ENCODE measurements at regions not wholly inside any gene's neighbourhood (a gene's known extent, or its start where the extent isn't known, plus 50 kb on each side); places are given as distances from the start of the nearest gene placed in this dataset.

DNA sequence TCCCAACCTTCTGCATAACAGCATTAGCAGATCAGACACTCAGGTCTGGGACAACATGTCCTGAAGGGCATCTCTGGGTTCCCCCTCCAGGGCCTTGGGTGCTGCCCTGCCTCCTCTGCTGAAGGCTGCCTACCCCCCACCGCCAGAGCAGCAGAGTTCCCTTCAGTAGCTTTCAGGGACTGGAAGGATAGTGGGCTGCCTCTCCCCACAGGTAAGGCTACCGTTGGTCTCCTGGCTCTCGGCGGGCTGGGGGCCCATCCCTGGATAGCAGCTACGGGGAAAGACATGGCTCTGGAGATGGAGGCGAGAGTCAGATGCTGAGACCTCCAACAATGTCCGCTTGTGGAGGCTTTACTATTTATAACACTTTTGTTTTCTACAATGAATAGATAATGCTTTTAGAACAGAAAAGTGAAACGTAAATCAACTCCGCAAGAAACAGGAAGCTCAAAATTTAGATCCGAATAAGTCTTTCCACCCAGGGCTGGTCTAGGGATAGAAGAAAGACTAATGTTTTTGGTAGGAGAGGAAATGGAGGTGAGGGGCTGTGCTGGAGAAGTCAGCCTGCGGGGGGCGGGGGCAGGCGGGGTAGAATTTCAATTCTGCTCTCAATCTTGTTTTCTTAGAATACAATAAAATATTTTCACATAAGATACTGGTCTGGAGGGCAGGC lies 58.4 kb downstream of the ARL4C start:
- Histone ChIP-seq H4K8ac (ENCODE audit: low read depth, low read length) (no peak overlapping the region), H3K4ac (ENCODE audit: low read depth, low read length) (no peak overlapping the region), H3K79me2 (ENCODE audit: control insufficient read depth, insufficient read depth, low read length) (no peaks in the 10 kb centered on the region), H3K56ac (ENCODE audit: low read length) (no peak overlapping the region), H2BK5ac (ENCODE audit: low read length) (no peak overlapping the region), H2BK15ac (replicated peaks; ENCODE audit: low read depth) (no peak overlapping the region), H3K27me3 (ENCODE audit: insufficient read depth, low read length, poor library complexity) (no peaks in the 10 kb centered on the region), H3K27ac (ENCODE audit: low read depth, low read length) (no peak overlapping the region), H3K23ac (ENCODE audit: low read length) (no peak overlapping the region), H3K4me1 (ENCODE audit: control insufficient read depth, low read depth, low read length) (peaks cover 4% of the 10 kb centered on the region), H4K5ac (ENCODE audit: low read length) (no peak overlapping the region), H3K4me2 (ENCODE audit: low read length) (no peak overlapping the region), H3K9ac (ENCODE audit: low read length) (no peak overlapping the region), H3K4me3 (ENCODE audit: low read length) (no peak overlapping the region), H3K36me3 (ENCODE audit: control insufficient read depth, insufficient read depth, low read length) (no peaks in the 10 kb centered on the region), H2BK120ac (ENCODE audit: low read depth, low read length) (no peak overlapping the region), H3K18ac (ENCODE audit: low read length) (no peak overlapping the region), H3K79me1 (ENCODE audit: low read length) (no peaks in the 10 kb centered on the region), H2AK5ac (ENCODE audit: low read length) (no peak overlapping the region)
- no CpG with 5 or more reads among the region's 13 CpGs for WGBS (ENCODE audit: extremely low coverage, insufficient coverage, low lambda C conversion rate)
- no peak for DNase-seq

- no peak overlapping the region for H2AK5ac ChIP-seq (ENCODE audit: low read length)
- H4K8ac ChIP-seq (ENCODE audit: low read depth, low read length): no peak overlapping the region
- no peak overlapping the region for H2BK5ac ChIP-seq (ENCODE audit: low read length)
- H3K4me3 ChIP-seq (ENCODE audit: low read length): no peak overlapping the region
- H3K56ac ChIP-seq (ENCODE audit: low read length): no peak overlapping the region
- DNase-seq: no peak
- H3K4me1 ChIP-seq (ENCODE audit: control insufficient read depth, low read depth, low read length): peaks cover 4% of the 10 kb centered on the region
- WGBS (ENCODE audit: extremely low coverage, insufficient coverage, low lambda C conversion rate): no CpG with 5 or more reads among the region's 11 CpGs
- no peaks in the 10 kb centered on the region for H3K79me2 ChIP-seq (ENCODE audit: control insufficient read depth, insufficient read depth, low read length)
- no peak overlapping the region for H3K23ac ChIP-seq (ENCODE audit: low read length)
- no peaks in the 10 kb centered on the region for H3K79me1 ChIP-seq (ENCODE audit: low read length)
- H2BK15ac ChIP-seq (replicated peaks; ENCODE audit: low read depth): no peak overlapping the region
- no peak overlapping the region for H4K5ac ChIP-seq (ENCODE audit: low read length)
- no peak overlapping the region for H3K27ac ChIP-seq (ENCODE audit: low read depth, low read length)
- H2BK120ac ChIP-seq (ENCODE audit: low read depth, low read length): no peak overlapping the region
- H3K18ac ChIP-seq (ENCODE audit: low read length): no peak overlapping the region
- no peak overlapping the region for H3K4ac ChIP-seq (ENCODE audit: low read depth, low read length)
- H3K4me2 ChIP-seq (ENCODE audit: low read length): no peak overlapping the region
- H3K27me3 ChIP-seq (ENCODE audit: insufficient read depth, low read length, poor library complexity): no peaks in the 10 kb centered on the region
- no peaks in the 10 kb centered on the region for H3K36me3 ChIP-seq (ENCODE audit: control insufficient read depth, insufficient read depth, low read length)
- H3K9ac ChIP-seq (ENCODE audit: low read length): no peak overlapping the region
Observed at GRCh38 chr2:234437642-234438304, 59.1 kb downstream of the ARL4C start.

GRCh38 chr2:234436482-234436837 lies 60.4 kb downstream of the ARL4C start:
- H2BK15ac ChIP-seq (replicated peaks; ENCODE audit: low read depth): no peak overlapping the region
- H2BK5ac ChIP-seq (ENCODE audit: low read length): no peak overlapping the region

GRCh38 chr2:234435836-234436481 lies 60.9 kb downstream of the ARL4C start:
- no peak overlapping the region for H2BK120ac ChIP-seq (ENCODE audit: low read depth, low read length)
- no peak overlapping the region for H3K4me3 ChIP-seq (ENCODE audit: low read length)
- H2AK5ac ChIP-seq (ENCODE audit: low read length): no peak overlapping the region
- no peak overlapping the region for H2BK5ac ChIP-seq (ENCODE audit: low read length)
- H3K18ac ChIP-seq (ENCODE audit: low read length): peak overlapping the region; percentile 61
- no peak overlapping the region for H3K9ac ChIP-seq (ENCODE audit: low read length)
- H3K4me2 ChIP-seq (ENCODE audit: low read length): no peak overlapping the region
- H3K27ac ChIP-seq (ENCODE audit: low read depth, low read length): no peak overlapping the region
- H3K79me1 ChIP-seq (ENCODE audit: low read length): no peaks in the 10 kb centered on the region
- no peak overlapping the region for H3K4ac ChIP-seq (ENCODE audit: low read depth, low read length)
- H4K8ac ChIP-seq (ENCODE audit: low read depth, low read length): no peak overlapping the region
- no peaks in the 10 kb centered on the region for H3K27me3 ChIP-seq (ENCODE audit: insufficient read depth, low read length, poor library complexity)
- WGBS (ENCODE audit: extremely low coverage, insufficient coverage, low lambda C conversion rate): no CpG with 5 or more reads among the region's 7 CpGs
- H3K4me1 ChIP-seq (ENCODE audit: control insufficient read depth, low read depth, low read length): peaks cover 4% of the 10 kb centered on the region
- H3K79me2 ChIP-seq (ENCODE audit: control insufficient read depth, insufficient read depth, low read length): no peaks in the 10 kb centered on the region
- DNase-seq: peak; percentile 60
- no peak overlapping the region for H4K5ac ChIP-seq (ENCODE audit: low read length)
- H3K56ac ChIP-seq (ENCODE audit: low read length): peak overlapping the region; percentile 56
- H3K23ac ChIP-seq (ENCODE audit: low read length): no peak overlapping the region
- no peak overlapping the region for H2BK15ac ChIP-seq (replicated peaks; ENCODE audit: low read depth)
- no peaks in the 10 kb centered on the region for H3K36me3 ChIP-seq (ENCODE audit: control insufficient read depth, insufficient read depth, low read length)

More at GRCh38 chr2:234436482-234436837, 60.4 kb downstream of the ARL4C start:
- WGBS (ENCODE audit: extremely low coverage, insufficient coverage, low lambda C conversion rate): no CpG with 5 or more reads among the region's 6 CpGs
- Histone ChIP-seq H3K4me1 (ENCODE audit: control insufficient read depth, low read depth, low read length) (peaks cover 4% of the 10 kb centered on the region), H2AK5ac (ENCODE audit: low read length) (no peak overlapping the region), H3K56ac (ENCODE audit: low read length) (no peak overlapping the region), H3K4ac (ENCODE audit: low read depth, low read length) (no peak overlapping the region), H3K27ac (ENCODE audit: low read depth, low read length) (no peak overlapping the region), H3K36me3 (ENCODE audit: control insufficient read depth, insufficient read depth, low read length) (no peaks in the 10 kb centered on the region), H3K4me2 (ENCODE audit: low read length) (no peak overlapping the region), H2BK120ac (ENCODE audit: low read depth, low read length) (no peak overlapping the region), H3K27me3 (ENCODE audit: insufficient read depth, low read length, poor library complexity) (no peaks in the 10 kb centered on the region), H3K18ac (ENCODE audit: low read length) (no peak overlapping the region), H3K79me2 (ENCODE audit: control insufficient read depth, insufficient read depth, low read length) (no peaks in the 10 kb centered on the region), H4K5ac (ENCODE audit: low read length) (no peak overlapping the region), H4K8ac (ENCODE audit: low read depth, low read length) (no peak overlapping the region), H3K9ac (ENCODE audit: low read length) (no peak overlapping the region), H3K23ac (ENCODE audit: low read length) (no peak overlapping the region), H3K4me3 (ENCODE audit: low read length) (no peak overlapping the region), H3K79me1 (ENCODE audit: low read length) (no peaks in the 10 kb centered on the region)
- DNase-seq: no peak

DNA sequence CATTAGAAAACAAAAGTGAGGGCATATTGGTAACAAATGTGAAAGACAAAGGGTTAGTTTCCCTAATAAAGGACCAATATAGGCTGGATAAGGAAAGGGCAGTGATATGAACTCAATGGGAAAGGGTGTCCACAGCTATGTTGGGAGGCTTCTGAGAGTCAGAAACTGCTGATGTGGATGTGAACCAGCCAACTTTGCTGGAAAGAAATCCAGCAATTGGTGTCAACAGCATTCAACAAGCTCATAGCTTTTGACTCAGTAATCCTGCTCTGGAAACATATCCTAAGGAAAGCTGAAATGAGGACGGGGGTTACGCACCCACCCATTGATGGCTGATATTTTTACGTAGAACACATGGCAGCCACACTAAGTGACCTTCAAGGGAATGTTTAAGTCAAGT lies 63.7 kb downstream of the ARL4C start:
- H3K23ac ChIP-seq (ENCODE audit: low read length): no peak overlapping the region

More for the DNA sequence above, 63.7 kb downstream of the ARL4C start:
- Histone ChIP-seq H3K79me2 (ENCODE audit: control insufficient read depth, insufficient read depth, low read length) (no peaks in the 10 kb centered on the region), H2BK120ac (ENCODE audit: low read depth, low read length) (no peak overlapping the region), H3K36me3 (ENCODE audit: control insufficient read depth, insufficient read depth, low read length) (no peaks in the 10 kb centered on the region), H3K18ac (ENCODE audit: low read length) (no peak overlapping the region), H3K4me2 (ENCODE audit: low read length) (no peak overlapping the region), H2AK5ac (ENCODE audit: low read length) (no peak overlapping the region), H3K27me3 (ENCODE audit: insufficient read depth, low read length, poor library complexity) (no peaks in the 10 kb centered on the region), H4K8ac (ENCODE audit: low read depth, low read length) (no peak overlapping the region), H2BK15ac (replicated peaks; ENCODE audit: low read depth) (no peak overlapping the region), H3K9ac (ENCODE audit: low read length) (no peak overlapping the region), H3K56ac (ENCODE audit: low read length) (no peak overlapping the region), H3K27ac (ENCODE audit: low read depth, low read length) (no peak overlapping the region), H3K4ac (ENCODE audit: low read depth, low read length) (no peak overlapping the region), H2BK5ac (ENCODE audit: low read length) (no peak overlapping the region), H3K79me1 (ENCODE audit: low read length) (no peaks in the 10 kb centered on the region), H3K4me1 (ENCODE audit: control insufficient read depth, low read depth, low read length) (peaks cover 4% of the 10 kb centered on the region), H4K5ac (ENCODE audit: low read length) (no peak overlapping the region), H3K4me3 (ENCODE audit: low read length) (no peak overlapping the region)
- DNase-seq: no peak
- WGBS (ENCODE audit: extremely low coverage, insufficient coverage, low lambda C conversion rate): no CpG with 5 or more reads among the region's 3 CpGs

Data from mesendoderm (in vitro differentiated cells).